ENCODE measurements at regions not wholly inside any gene's neighbourhood (a gene's known extent, or its start where the extent isn't known, plus 50 kb on each side); places are given as distances from the start of the nearest gene placed in this dataset.

DNA sequence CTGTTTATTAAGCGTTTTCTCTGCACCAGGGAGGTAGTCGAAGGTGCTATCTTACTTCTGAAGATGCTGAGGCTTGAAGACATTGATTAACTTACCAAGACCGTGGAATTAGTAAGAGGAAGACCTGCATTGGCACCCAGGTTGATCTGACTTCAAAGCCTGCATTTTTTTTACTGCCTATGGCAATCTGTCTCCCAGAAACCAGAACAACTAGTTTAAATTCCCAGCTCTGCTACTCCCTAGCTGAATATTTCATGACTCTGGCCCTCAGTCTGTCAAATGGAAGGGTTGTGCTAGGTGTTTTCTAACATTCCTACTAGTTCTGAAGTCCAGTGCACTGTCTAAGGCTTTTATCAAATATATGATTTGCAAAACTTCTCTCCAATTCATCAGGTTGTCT, 52.0 kb upstream of the GRAMD1B start:
- DNase-seq (ENCODE audit: low read depth), result no peak

DNA sequence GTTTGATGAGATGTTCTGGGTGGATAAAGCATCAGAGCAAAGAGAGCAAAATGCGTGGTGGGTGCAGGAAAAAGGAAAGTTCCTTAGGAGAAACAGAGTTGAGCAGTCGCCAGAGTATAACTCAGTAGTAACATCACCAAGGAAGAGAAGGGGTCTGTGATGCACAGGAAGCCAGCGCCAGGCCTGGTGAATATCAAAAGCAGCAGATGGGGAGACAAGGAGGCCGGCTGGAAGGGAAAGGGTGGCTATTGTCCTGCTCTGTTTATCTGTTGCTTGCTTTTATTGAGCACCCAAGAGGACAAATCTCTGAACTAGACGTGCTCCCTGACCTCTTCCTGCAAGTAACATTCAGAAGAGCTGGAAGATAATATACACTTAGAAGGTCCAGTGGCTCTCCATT, 52.7 kb upstream of the GRAMD1B start:
- no peak for DNase-seq (ENCODE audit: low read depth)

DNA sequence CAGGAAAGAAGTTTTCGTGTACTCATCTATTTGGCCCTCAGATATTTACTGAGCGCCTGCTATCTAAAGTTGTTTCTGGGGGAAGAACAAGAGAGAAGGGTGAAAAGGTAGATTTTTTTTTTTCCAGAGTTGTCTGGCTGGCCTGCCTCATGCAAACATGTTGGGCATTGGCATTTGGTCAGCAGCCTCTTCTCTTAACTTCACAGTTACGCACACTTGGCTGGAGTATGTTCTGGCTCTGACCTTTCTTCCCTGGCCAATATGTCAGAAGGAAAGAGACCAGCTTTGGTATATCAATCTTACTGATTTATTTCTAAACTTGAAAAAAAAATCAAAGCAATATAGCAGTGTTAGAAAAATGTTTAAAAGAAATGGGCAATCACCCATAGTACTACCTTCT, 54.2 kb upstream of the GRAMD1B start:
- no peak for DNase-seq (ENCODE audit: low read depth)

DNA sequence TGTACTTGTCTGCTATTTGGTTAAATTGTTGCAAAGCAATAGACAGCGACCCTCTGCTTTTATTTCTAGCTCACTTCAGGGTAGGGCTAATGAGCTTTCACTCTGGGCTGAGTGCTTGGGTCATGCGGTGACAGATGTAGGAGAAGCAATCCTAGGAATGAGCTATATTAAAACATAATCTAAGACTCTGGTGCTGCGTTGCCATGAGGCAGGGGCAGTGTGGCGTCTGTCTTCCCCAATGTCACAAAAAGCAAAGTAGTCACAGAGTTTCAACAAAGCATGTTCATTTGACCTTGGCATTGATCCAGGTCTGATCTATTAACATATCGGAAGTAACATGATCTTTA, 55.5 kb upstream of the GRAMD1B start:
- no peak for DNase-seq (ENCODE audit: low read depth)

DNA sequence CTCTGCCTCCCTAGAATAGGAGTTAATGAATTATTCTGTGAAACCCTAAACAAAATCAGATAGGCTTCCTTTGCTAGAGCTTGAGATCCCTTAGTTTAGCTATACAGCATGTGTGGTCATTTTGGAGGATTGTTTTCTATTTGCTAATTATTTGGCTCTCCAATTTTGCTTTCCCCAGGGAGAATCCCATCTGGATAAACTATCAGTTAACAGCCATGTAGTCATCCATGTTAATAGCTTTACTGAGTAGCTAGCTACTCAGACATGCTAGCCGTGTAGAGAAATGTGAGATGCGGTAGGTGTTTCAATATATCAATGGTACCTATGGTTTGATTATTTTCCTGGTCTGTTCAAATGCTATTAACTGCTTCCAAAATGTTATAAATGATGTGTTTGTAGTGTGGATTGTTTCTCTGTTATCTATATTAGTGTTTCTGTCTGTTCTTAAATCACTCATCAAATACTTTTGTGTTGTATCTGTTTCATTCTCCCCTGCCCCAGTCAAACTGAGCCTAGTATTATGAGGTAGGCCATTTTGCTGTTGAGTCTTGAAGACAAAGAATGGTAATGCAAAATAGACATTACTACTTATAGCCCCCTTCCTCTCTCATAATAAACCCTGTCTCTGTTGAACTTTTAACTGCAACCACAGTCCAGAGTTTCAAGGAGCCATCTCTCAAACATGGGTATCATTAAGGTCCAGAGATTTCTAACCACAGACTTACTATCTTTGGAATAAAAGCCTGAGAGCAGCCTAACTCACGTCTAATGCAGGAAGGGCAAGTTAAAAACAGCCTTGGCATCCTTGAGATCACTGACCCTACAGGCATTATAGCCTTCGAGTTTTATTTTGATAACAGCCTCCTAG, 56.1 kb upstream of the GRAMD1B start:
- DNase-seq (ENCODE audit: low read depth), result no peak

DNA sequence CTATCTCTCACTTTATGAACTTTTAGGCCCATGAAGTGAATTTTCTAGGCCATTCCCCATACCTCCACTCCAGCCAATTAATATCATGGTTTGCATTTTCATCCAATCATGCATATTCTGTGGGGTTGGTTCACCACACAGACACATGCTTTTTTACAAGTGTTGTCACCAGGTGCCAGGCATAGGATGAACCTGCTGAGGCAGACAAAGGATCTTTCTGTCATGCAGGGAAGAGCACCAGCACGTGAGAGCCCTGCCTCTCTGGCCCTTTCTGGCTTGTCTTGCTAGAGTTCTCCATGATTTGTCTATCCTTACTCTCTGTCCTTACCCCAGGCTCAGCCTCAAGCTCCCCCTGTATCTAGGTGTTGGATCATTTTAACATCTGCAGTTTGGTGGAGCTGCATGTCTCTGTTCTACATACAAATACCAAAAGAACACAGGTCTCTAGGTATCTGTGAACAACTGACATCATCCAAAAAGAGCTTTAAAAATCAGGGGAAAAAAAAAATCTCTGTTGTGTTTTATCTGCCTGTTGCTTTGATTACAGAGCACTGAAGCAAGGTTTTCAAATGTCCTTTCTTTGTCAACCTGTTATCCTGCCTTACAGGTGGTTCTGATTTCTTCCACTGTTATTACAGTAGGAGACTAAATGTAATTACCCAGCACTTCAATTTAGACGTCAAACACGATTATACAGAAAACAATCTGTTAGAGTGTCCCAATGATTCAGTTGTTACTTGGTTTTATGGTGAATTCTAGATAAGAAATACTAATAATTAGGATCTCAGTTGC, 58.4 kb upstream of the GRAMD1B start:
- no peak for DNase-seq (ENCODE audit: low read depth)

DNA sequence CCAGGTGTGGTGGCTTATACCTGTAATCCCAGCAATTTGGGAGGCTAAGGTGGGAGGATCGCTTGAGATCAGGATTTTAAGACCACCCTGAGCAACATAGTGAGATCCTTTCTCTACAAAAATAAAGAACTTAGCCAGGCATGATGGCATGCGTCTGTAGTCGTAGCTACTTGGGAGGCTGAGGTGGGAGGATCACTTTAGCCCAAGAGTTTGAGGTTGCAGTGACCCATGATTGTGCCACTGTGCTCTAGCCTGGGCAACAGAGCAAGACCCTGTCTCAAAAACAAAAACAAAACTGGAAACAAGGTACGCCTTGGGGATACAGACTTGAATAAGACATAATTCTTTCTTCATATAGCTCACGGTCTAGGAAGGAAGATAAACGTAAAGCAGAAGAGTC, 63.1 kb upstream of the GRAMD1B start:
- no peak for DNase-seq (ENCODE audit: low read depth)

DNA sequence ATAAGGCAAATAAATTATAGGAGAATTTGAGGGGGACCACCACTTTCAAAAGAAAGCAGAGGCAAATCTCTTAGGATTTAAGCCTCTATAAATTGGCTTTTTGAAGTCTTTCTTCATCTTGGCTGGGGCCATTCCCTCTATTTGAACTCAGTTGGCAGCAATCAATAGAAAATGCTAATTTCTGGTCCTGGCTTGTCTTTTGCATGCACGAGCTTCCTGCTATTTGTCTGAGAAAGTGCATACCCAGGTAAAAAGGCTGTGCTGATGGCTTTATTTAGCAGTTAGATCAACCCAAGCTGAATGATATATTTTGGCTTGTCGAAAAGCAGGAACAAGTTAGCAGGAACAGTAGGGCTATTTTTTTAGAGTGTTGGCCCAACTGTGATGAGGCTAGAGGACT, 64.1 kb upstream of the GRAMD1B start:
- no peak for DNase-seq (ENCODE audit: low read depth)

DNA sequence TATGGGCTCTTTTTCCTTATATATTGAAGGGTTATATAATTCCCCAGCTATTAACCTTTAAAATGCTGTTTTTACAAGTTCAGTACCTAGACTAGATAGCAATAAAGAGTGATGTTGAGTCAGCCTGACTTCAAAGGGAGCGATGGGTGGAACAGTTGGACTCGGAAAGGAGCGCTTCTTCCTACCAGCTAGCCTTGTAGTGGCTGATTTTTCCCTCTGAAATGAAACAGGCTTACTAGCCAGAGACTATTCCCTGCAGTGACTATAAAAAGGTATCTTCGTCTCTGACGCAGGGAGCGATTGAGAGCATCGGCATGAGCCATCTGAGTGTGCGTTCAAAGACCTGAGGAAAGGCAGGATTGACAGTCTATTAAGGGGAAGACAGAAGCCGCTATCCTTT, 66.0 kb upstream of the GRAMD1B start:
- DNase-seq (ENCODE audit: low read depth), result no peak

DNA sequence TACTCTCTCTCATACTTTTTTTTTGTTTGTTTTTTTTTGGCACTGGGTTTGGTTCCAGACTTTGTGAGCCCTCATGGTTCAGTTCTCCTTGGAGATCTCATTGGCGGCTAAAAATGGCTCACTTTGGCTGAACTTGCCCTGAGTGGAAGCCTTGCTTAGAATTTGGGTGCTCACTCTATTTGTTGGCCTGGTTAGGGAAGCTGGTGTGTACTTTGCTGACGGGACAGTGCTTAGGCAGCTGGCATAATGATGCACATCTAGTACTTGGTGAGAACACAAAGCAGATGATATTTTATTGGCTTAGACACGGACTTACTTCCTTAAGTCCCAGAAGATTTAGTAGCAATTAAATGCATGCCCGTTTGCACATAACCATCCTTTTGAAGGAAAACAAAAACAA, 66.5 kb upstream of the GRAMD1B start:
- no peak for DNase-seq (ENCODE audit: low read depth)

DNA sequence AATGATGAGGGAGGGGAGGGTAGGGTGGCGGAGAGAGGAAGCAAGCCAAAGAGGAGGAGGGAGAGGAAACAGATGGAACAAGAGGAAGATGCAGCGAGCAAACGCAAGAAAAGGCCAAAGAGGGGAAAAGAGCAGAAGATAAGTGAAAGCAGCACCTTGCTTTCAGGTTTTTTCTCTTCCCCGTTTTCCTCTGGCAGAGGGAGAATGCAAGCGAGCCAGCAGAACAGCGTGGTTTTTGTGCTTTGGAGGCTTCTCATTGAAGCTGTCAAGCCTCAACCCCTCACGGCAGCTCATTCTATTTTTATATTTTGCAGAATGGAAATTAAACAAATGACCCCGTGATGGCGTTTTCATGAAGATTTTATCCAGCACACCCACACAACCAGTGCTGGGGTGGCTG, 67.1 kb upstream of the GRAMD1B start:
- no peak for DNase-seq (ENCODE audit: low read depth)

DNA sequence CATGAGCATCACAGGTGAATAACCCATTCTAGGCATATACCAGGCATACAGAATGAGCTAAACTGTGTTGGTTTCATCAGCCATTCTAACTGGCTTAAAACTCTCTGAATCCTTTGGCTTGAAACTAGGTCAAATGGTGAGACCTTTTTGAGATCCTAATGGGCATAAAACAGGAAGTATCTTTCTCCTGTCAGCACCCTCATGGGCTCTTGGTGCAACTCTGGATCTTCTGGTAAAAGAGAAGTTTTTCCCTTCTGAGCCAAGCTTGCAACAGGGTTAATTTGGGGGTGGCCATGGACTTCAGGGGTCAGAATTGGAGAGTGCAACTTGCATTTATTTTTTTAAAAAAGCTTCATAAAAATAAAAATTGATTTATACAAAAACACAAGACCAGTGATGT, 67.9 kb upstream of the GRAMD1B start:
- no peak for DNase-seq (ENCODE audit: low read depth)

DNA sequence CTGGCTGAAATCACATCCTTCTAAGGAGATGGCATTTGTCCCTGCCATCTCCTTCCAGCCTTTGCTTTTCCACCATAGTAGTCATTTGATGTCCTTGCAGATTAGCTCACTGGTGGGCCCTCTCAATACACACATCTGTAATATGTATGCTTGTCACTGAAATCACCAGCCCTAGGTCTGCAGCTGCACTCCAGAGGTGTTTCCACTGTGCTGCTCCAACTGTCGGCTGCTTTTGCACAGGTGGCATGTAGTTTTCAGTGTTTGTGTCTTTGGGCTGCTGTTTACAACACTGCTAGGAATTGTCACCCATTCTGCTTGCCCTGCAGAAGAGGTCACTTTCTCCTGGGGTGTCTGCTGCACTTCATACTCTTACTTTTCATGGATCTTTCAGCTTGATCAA, 69.0 kb upstream of the GRAMD1B start:
- DNase-seq (ENCODE audit: low read depth), result no peak

DNA sequence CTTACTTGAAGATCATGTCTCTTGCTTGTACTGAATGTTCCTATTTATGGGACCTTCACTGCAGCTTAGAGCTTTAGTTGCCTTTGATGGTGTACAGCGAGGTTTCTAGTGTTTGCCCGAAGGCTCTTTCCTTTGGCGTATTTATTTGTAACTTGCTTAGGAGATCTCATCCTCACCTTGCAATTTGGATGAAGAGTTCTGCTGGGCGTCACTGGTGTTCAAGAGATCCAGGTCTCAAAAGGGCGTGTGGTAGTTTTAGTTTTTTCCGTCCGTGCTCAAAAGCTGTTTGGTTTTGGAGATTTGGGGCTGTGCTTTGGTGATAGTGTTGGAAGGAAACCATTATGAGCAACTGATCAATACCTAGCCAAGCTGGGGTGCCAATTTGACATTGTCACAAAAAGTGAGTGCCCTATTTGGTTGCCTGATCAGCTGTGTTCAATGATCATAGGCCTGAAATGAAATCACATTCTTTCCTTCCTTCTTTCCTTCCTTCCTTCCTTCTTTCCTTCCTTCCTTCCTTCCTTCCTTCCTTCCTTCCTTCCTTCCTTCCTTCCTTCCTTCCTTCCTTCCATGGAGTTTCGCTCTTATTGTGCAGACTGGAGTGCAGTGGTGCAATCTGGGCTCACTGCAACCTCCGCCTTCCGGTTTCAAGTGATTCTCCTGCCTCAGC, 69.7 kb upstream of the GRAMD1B start:
- no peak for DNase-seq (ENCODE audit: low read depth)

DNA sequence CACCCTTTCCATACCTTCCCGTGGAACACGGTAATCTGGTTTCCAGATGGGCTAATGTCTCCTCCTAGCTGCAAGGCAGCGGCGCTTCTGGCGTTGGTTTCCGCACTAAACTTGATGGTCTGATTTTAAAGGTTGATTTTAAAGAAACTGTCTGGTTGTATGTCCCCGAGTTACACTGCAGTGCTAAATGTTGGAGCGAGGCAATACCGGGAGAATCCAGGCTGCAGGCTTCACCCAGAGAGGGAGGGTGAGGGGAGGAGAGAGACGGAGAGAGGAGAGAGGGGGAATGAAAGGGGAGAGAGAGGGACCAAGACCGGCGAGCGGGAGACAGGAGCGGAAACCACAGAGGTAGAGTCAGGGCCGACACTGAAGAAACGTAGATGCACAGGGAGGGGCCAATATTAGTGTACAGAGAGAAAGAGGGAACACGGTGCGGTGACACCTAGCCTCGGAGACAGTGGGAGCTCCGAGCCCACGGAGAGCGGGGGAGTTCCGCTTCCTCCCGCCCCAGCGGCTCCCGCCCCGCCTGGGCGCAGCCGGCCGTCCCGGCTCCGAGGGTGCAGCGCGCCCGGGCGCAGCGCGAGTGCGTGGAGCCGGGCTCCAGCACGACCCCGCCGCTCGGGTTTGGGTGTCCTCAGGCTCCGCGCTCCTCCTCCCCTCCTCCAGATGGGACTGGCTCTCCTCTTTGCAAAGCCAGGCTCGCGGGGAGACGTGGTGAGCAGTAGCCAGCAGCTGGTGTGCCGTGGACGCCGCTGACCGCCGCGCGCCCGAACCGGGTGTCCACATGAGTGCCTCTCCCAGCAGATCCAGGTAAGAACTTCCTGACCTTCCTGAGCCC, 71.9 kb upstream of the GRAMD1B start:
- no peak for DNase-seq (ENCODE audit: low read depth)

DNA sequence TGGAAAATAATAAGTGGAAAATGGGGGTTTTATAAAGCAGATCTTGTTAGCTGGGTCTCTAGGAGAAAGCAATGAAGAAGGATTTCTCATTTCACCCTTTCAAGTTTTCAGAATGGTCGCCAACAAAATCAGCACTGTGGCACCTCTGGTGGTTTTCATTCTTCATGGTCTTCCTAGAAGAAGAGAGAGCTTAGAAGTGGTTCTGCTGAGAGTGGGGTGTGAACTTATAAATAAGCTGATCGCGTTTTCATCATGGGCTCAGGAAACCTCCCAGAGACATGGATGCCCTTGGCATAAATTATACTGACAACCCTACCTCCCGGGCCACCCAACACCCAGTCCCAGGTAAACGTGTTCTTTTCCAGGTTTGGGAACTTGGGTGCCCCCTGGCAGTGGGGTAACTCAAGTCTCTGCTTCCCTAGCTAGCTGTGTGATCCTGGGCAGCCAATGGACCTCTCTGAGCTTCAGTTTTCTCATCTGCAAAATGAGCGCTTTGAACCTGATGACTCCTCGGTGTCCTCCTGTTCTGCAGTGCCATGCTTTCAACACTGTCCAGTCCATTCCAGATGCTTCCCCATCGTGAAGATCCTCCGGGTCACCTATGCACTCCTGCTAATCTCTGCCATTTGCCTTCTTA, 72.6 kb upstream of the GRAMD1B start:
- DNase-seq (ENCODE audit: low read depth), result no peak

DNA sequence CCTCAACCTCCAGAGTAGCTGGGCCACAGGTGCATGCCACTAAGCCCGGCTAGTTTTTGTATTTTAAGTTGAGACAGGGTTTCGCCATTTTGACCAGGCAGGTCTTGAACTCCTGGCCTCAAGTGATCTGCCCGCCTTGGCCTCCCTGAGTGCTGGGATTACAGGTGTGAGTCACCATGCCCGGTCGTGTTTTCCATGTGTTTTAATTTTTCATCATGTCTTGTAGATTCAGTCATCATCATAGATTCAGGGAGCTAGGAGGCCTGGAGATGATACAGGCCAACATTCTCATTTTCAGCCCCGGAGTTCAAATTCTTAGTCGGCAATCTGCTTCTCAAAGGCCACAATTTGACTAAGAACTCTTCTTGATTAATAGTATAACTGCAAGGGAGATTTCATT, 73.5 kb upstream of the GRAMD1B start:
- no peak for DNase-seq (ENCODE audit: low read depth)

DNA sequence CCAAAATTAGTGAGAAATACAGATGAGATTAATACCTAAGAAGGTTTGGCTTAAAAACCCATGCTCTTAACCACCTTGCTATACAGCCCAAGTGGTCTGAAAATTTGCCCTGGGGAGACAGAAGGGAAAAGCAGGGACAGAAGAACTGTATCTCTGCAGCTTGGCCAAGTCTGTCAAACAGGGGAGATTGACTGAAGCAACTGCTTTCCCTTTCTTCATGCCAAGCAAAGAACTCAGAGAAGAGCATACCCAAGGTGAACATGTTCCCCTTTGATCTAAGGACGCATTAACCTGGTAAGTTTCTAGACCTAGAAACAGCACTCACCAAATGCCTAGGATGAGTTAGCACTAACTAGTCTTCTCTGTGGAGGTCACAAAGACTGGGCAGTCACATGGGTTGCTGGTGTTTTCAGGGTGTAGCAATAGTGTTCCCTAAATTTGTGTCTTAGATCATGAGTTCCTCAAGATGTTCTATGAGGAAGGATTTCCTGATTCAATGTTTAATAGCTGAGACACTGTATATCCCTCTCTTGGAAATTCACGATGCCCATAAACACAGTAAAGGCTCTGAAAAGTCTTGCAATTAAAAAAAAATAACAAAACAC, 75.6 kb upstream of the GRAMD1B start:
- DNase-seq (ENCODE audit: low read depth), result no peak

DNA sequence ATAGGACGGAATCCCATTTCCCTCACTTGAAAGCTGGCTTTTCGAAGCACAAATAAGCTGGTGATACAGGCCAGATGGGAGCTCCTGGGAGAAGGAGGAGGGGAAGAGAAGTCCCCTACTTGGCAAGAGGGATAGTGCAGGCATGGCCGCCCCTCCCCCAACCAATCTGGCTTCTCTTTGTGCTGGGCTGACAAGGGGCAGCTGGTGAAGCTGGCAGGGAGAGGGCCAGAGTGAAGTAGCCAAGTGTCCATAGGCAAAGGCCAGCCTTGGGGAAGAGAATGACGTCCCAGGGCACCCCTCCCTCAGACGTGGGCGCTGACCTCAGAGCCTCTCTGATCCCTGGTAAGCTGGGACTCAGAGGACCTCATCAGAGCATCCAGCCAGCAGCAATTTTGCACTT, 78.7 kb upstream of the GRAMD1B start:
- no peak for DNase-seq (ENCODE audit: low read depth)

DNA sequence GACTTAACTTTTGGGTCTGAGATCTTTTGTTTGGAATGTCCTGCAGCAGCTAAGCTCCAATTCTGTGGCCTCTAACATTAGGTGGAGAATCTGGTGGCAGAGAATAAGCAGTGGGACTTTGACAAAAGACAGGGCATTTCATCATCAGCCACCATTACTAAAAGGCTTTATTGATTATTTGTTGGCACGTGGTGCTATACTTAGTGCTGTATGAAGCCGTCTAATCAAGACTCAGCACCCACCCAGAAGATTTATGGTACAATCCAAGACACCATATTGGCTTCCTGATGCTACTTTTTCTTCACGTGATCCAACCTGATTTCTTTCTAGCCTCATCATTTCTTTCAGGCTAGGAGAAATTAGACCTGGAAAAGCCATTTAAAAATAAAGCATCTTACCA, 80.7 kb upstream of the GRAMD1B start:
- DNase-seq (ENCODE audit: low read depth), result no peak

DNA sequence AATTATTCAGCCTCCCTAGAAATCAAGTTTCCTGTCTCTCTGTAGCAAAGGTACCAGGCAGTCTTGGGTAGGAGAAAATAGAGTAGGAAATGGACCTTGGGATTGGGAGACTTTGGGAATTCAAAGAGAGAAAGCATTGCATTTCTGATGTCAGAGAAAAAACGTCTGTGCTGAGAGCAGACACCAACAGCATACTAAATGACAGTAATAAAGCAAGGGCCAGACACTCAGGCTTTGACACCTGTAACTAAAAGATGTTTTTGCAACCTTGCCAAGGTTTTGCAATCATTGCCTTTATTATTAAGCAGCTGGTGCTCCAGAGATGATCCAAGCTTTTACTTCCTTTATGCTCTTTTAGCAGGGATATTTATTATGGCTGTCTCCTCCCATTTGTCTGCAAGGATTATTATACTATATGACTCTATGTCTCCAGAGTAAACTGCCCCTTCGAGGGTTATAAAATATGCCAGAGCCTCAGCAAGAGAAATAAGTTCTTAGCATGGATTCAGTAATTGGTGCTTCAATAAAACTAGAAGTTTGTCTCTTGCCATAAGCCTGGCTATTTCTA, 85.2 kb upstream of the GRAMD1B start:
- DNase-seq (ENCODE audit: low read depth), result no peak

Measured in non-pigmented ciliary epithelial cell (primary cell).